ENCODE measurements at regions not wholly inside any gene's neighbourhood (a gene's known extent, or its start where the extent isn't known, plus 50 kb on each side); places are given as distances from the start of the nearest gene placed in this dataset.

GRCh38 chr1:209510063-209510462 is 73.5 kb upstream of the CAMK1G start:
- POLR2A ChIA-PET: no interaction called here
- ATAC-seq: no peak
- no TSS peak for BruUV-seq (replicated peaks)
- TF ChIP-seq, protein P1, sequence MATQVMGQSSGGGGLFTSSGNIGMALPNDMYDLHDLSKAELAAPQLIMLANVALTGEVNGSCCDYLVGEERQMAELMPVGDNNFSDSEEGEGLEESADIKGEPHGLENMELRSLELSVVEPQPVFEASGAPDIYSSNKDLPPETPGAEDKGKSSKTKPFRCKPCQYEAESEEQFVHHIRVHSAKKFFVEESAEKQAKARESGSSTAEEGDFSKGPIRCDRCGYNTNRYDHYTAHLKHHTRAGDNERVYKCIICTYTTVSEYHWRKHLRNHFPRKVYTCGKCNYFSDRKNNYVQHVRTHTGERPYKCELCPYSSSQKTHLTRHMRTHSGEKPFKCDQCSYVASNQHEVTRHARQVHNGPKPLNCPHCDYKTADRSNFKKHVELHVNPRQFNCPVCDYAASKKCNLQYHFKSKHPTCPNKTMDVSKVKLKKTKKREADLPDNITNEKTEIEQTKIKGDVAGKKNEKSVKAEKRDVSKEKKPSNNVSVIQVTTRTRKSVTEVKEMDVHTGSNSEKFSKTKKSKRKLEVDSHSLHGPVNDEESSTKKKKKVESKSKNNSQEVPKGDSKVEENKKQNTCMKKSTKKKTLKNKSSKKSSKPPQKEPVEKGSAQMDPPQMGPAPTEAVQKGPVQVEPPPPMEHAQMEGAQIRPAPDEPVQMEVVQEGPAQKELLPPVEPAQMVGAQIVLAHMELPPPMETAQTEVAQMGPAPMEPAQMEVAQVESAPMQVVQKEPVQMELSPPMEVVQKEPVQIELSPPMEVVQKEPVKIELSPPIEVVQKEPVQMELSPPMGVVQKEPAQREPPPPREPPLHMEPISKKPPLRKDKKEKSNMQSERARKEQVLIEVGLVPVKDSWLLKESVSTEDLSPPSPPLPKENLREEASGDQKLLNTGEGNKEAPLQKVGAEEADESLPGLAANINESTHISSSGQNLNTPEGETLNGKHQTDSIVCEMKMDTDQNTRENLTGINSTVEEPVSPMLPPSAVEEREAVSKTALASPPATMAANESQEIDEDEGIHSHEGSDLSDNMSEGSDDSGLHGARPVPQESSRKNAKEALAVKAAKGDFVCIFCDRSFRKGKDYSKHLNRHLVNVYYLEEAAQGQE (IDR thresholded peaks at IDR 0.05; ENCODE audit: insufficient read depth in 1 of 2, low read depth in 2 of 2, low read length in 1 of 2): no peak
- no peak for TF ChIP-seq SIN3A (IDR thresholded peaks at IDR 0.05; ENCODE audit: borderline replicate concordance, insufficient read depth, low read depth, low read length)
- TF ChIP-seq POLR2AphosphoS5 (IDR thresholded peaks at IDR 0.05; ENCODE audit: low read depth, low read length): no peak
- TF ChIP-seq, protein P2, sequence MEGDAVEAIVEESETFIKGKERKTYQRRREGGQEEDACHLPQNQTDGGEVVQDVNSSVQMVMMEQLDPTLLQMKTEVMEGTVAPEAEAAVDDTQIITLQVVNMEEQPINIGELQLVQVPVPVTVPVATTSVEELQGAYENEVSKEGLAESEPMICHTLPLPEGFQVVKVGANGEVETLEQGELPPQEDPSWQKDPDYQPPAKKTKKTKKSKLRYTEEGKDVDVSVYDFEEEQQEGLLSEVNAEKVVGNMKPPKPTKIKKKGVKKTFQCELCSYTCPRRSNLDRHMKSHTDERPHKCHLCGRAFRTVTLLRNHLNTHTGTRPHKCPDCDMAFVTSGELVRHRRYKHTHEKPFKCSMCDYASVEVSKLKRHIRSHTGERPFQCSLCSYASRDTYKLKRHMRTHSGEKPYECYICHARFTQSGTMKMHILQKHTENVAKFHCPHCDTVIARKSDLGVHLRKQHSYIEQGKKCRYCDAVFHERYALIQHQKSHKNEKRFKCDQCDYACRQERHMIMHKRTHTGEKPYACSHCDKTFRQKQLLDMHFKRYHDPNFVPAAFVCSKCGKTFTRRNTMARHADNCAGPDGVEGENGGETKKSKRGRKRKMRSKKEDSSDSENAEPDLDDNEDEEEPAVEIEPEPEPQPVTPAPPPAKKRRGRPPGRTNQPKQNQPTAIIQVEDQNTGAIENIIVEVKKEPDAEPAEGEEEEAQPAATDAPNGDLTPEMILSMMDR (IDR thresholded peaks at IDR 0.05): no peak
- TF ChIP-seq TCF7L2 (IDR thresholded peaks at IDR 0.05; ENCODE audit: low read depth, low read length): no peak
- in situ Hi-C loops (cut with HindIII; ENCODE audit: low pct_unique_long_range_greater_than_20kb, low sequenced_read_pairs) (no loop called here), intact Hi-C loops (cut with micrococcal nuclease; ENCODE audit: unreplicated experiment) (no loop called here)
- H3K27me3 ChIP-seq (ENCODE audit: control insufficient read depth, insufficient read depth, low read length): no peaks in the 10 kb centered on the region
- CTCF ChIA-PET: no interaction called here
- no peaks in the 10 kb centered on the region for H3K9me3 ChIP-seq (ENCODE audit: control insufficient read depth, insufficient read depth, low read depth, low read length)
- no peaks in the 10 kb centered on the region for H3K36me3 ChIP-seq (ENCODE audit: control insufficient read depth, insufficient read depth, low read length)
- no peaks in the 10 kb centered on the region for H3K4me1 ChIP-seq (ENCODE audit: control insufficient read depth, insufficient read depth, low read length)
- no peak overlapping the region for H3K4me3 ChIP-seq (ENCODE audit: low read depth in 2 of 2, low read length in 2 of 2)
- H3K27ac ChIP-seq (ENCODE audit: low read length): no peak overlapping the region
- no peak for DNase-seq (ENCODE audit: low read depth, low spot score)

DNA sequence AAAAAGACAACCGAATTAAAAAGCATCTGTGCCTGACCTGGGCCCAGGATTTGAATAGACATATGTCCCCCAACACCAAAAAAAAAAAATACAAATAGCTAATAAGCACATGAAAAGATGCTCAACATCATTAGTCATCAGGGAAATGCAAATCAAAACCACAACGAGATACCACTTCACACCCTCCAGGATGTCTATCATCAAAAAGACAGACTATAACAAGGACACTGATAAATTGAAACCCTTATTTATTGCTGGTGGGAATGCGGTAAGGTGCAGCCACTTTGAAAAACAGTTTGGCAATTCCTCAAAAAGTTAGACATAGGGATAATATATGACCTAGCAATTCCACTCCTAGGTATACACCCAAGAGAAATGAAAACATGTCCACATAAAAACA is 72.3 kb upstream of the CAMK1G start:
- ATAC-seq (no peak), DNase-seq (ENCODE audit: low read depth, low spot score) (no peak)
- BruUV-seq (replicated peaks): no TSS peak
- H3K9me3 ChIP-seq (ENCODE audit: control insufficient read depth, insufficient read depth, low read depth, low read length): no peaks in the 10 kb centered on the region
- no peaks in the 10 kb centered on the region for H3K4me1 ChIP-seq (ENCODE audit: control insufficient read depth, insufficient read depth, low read length)
- H3K36me3 ChIP-seq (ENCODE audit: control insufficient read depth, insufficient read depth, low read length): no peaks in the 10 kb centered on the region
- H3K4me3 ChIP-seq (ENCODE audit: low read depth in 2 of 2, low read length in 2 of 2): no peak overlapping the region
- ChIA-PET POLR2A (no interaction called here), CTCF (no interaction called here)
- TF ChIP-seq, protein P2 (IDR thresholded peaks at IDR 0.05): no peak
- TF ChIP-seq TCF7L2 (IDR thresholded peaks at IDR 0.05; ENCODE audit: low read depth, low read length) (no peak), SIN3A (IDR thresholded peaks at IDR 0.05; ENCODE audit: borderline replicate concordance, insufficient read depth, low read depth, low read length) (no peak), POLR2AphosphoS5 (IDR thresholded peaks at IDR 0.05; ENCODE audit: low read depth, low read length) (no peak)
- TF ChIP-seq, protein P1 (IDR thresholded peaks at IDR 0.05; ENCODE audit: insufficient read depth in 1 of 2, low read depth in 2 of 2, low read length in 1 of 2): no peak
- intact Hi-C loops (cut with micrococcal nuclease; ENCODE audit: unreplicated experiment): no loop called here
- in situ Hi-C loops (cut with HindIII; ENCODE audit: low pct_unique_long_range_greater_than_20kb, low sequenced_read_pairs): no loop called here
- no peak overlapping the region for H3K27ac ChIP-seq (ENCODE audit: low read length)
- H3K27me3 ChIP-seq (ENCODE audit: control insufficient read depth, insufficient read depth, low read length): no peaks in the 10 kb centered on the region
